Brain pericyte (primary cell): ENCODE measurements at regions not wholly inside any gene's neighbourhood (a gene's known extent, or its start where the extent isn't known, plus 50 kb on each side); places are given as distances from the start of the nearest gene placed in this dataset.
A peak's percentile ranks its signal among the peaks of the same experiment; 100 is the strongest.

Source experiments
- DNase-seq: peaks from one replicate; pipeline ENCODE4 v3.0.0-alpha.2; 2012; ENCODE audit warnings: low read depth, low spot score

GRCh38 chr3:150268426-150269391 lies 139.4 kb upstream of the TSC22D2 start:
- no peak for DNase-seq

- no peak for DNase-seq
Measured at GRCh38 chr3:150267288-150267687, 140.8 kb upstream of the TSC22D2 start.

GRCh38 chr3:150265305-150265704 lies 142.8 kb upstream of the TSC22D2 start:
- no peak for DNase-seq

DNA sequence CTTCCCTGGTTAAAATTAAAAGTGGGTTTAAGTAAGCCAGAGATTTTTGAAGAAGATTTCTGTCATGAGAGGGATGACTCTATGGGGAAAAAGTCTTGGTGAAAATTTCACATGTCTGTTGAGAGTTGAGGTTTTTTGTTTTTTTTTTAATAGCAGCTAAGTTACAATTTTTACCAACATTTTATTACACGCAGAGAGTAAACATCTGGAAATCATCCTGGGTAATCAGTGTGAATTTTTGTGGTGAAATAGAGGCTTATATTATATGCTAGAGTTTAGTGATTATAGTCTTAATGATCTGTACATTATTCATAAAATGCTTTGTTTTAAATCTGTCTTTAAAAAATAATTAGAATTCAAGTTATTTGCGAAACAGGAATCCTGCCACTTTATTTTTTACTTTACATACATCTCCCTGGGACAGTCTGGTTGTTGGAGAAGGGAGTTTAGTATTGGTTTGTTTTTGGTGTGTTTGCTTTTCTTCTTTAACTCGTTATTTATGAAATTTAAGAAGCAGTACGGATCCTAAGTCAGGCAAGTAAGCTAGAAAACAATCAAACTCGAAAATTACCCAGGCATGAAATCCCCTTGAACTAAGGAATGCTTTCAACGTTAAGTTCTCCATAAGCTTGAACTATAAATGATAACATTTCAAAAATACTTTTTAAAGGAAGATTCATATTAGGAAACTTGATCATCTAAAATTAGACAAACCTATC lies 143.4 kb upstream of the TSC22D2 start:
- DNase-seq: no peak

DNA sequence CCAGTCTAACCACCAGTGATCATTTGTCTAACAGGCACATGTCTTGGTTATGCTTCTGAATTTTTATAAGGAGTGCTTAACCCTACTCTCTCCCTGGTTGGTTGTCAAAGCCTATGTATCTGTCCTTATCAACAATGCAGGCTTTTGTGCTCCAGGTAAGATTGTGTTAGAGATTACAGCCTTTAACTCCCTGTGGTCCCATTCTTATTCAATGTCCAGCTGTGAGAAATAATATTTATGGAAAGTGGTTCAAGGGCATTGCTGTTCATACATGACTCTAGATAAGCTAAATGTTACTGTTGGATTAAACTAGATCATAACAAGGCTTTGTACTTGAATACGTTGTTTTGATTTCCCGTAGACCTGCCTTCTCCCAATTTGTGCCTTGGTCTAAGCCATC lies 146.1 kb upstream of the TSC22D2 start:
- no peak for DNase-seq

- no peak for DNase-seq
Measured at GRCh38 chr3:150261418-150261817, 146.7 kb upstream of the TSC22D2 start.

- no peak for DNase-seq
Measured at GRCh38 chr3:150260398-150260710, 147.7 kb upstream of the TSC22D2 start.

- DNase-seq: no peak
Measured at GRCh38 chr3:150259526-150260397, 148.3 kb upstream of the TSC22D2 start.

GRCh38 chr3:150256782-150257181 lies 151.3 kb upstream of the TSC22D2 start:
- no peak for DNase-seq

GRCh38 chr3:150256318-150256717 lies 151.8 kb upstream of the TSC22D2 start:
- DNase-seq: no peak

- DNase-seq: no peak
Measured at GRCh38 chr3:150255826-150256225, 152.3 kb upstream of the TSC22D2 start.

- no peak for DNase-seq
Measured at GRCh38 chr3:150255413-150255812, 152.7 kb upstream of the TSC22D2 start.

GRCh38 chr3:150254309-150254708 lies 153.8 kb upstream of the TSC22D2 start:
- no peak for DNase-seq

GRCh38 chr3:150253622-150254021 lies 154.5 kb upstream of the TSC22D2 start:
- no peak for DNase-seq

GRCh38 chr3:150252462-150252861 lies 155.6 kb upstream of the TSC22D2 start:
- peak; percentile 76 for DNase-seq

DNA sequence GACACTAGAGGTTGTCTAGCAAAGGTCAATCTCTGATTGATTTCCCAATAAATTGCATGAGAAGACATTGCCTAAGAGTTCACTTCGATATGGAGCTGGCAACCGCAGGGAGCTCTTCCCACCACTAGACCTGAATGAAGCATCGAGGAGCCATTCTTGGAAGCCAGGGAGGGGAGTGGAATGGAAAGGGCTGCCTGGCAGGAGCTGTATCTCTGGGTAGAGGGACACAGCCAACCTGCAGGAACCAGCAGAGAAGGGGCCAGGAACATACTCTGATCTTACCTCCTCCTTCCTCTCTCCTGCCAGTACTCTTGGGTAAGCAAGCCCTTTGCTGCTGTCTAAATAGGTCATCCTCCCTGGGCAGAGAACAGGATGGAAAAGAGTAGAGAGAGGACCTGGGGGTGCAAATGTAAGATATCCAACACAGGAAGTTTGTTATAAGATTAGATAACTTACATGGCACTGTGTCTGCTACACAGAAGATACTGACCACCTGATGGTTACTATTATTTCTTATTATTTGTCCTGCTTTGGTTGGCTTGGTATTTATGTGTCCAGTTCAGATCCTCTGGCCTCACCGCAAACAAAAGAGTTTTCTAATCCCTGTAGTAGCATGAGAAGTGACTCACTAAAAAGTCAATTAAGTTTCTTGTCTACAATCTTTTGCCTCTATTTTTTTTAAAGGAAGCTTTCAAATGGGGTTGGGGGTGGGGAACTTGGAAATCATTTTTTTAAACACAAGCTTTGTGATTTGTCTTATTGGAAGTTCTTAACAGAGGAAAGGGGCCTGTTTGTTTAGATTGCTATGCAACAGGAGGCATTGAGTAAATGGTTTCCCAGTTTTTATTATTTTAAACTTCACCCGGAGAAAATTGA lies 156.7 kb upstream of the TSC22D2 start:
- no peak for DNase-seq

GRCh38 chr3:150249779-150250470 lies 158.2 kb upstream of the TSC22D2 start:
- DNase-seq: no peak

DNA sequence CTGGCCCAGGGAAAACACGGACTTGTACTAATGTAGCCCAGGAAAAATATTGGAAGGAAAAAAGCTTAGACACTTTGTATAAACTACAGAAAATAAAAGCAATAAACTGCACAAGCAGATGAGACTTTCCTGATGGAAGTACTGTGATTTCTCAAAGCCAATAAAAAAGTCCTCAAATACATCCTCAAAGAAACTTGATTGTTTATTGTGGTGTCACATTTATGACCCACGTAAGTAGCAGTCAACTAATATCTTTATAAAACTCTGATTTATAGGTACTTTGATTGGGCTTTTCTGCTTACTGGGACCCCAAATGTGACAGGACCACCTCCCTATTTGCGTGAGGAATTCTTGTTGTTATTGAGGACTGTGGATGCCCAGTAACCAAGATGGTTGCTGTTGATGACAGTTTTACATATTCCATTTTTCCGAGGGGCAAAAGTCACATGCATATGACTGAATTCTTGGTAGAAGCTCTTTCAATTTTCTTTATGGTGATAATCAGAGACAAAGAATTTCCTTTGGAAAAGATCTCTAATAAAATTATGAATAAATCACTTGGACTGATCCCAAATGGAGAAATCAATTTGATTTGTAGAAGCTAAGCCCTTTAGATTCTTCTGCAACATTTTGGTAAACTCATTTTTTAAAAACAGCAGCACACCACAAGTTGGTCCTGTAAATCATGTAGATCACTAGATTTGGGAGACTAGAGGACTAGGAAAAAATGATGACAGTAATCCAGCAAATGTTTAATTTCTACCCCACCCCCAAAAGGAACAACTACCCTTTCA lies 159.0 kb upstream of the TSC22D2 start:
- no peak for DNase-seq

DNA sequence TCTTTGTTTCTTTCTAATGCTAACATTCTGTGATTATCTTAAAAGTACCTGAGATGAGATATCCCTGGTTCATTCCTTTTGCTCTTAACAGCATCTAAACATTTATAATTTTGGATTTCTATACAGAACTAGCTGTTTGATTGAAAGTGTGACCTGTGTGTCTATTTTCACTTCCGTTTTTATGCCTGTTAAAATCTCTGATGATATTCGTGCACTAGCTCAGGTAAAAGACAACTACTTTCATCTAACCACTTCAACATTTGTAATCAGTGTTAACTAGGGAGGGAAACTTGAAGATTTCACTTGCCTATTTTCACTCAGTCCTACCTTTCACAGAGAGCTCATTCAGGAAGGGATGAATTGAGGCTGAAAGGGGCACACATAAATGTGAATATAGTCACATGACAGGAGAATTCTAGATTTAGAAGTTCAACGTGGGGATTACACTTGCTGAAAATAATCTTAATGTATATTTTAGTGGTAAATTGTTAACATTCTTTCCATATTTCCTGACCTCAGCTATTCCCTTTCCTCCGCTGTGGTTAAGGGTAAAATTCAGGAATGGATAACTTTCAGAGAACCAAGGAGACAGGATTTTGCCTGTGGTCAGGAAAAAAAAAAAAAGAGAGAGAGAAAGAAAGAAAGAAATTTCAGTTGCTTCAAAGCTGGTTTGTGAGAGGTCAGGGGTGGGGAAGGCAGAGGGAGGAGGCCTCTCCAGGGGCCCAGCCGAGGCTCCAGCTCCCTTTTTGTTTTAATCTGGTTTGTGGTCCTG lies 159.8 kb upstream of the TSC22D2 start:
- peak; percentile 21 for DNase-seq
